ENCODE measurements at regions not wholly inside any gene's neighbourhood (a gene's known extent, or its start where the extent isn't known, plus 50 kb on each side); places are given as distances from the start of the nearest gene placed in this dataset.

DNA sequence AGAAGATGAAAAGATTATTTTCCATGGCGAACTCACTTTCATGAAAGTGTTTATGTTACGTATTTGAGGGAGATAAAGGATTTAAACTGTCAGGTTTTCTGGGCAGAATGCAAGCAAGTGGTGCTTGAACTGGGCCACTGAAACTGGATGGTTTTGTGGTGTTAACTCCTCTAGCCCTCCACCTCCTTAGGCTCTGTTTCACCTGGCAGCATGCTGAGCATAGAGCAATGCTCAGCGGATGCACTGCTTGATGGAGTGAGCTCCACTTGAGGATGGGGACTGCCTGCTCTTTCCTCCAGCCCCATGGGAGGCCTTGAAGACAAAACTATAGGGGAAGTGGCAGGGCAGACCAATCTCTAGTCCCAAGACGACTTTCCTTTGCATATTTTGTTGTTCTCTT, 345.8 kb downstream of the TDRD15 start:
- Histone ChIP-seq H3K9ac (ENCODE audit: low read depth in 2 of 2, low read length in 2 of 2) (no peak overlapping the region), H3K9me3 (no peaks in the 10 kb centered on the region), H3K27me3 (no peaks in the 10 kb centered on the region), H3K36me3 (no peaks in the 10 kb centered on the region), H3K4me1 (no peaks in the 10 kb centered on the region), H3K27ac (no peak overlapping the region), H3K4me3 (no peak overlapping the region)
- intact Hi-C loops (cut with DNase I), result no loop called here
- TF ChIP-seq, protein P1, sequence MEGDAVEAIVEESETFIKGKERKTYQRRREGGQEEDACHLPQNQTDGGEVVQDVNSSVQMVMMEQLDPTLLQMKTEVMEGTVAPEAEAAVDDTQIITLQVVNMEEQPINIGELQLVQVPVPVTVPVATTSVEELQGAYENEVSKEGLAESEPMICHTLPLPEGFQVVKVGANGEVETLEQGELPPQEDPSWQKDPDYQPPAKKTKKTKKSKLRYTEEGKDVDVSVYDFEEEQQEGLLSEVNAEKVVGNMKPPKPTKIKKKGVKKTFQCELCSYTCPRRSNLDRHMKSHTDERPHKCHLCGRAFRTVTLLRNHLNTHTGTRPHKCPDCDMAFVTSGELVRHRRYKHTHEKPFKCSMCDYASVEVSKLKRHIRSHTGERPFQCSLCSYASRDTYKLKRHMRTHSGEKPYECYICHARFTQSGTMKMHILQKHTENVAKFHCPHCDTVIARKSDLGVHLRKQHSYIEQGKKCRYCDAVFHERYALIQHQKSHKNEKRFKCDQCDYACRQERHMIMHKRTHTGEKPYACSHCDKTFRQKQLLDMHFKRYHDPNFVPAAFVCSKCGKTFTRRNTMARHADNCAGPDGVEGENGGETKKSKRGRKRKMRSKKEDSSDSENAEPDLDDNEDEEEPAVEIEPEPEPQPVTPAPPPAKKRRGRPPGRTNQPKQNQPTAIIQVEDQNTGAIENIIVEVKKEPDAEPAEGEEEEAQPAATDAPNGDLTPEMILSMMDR (IDR thresholded peaks at IDR 0.05), result no peak
- DNase-seq, result no peak

DNA sequence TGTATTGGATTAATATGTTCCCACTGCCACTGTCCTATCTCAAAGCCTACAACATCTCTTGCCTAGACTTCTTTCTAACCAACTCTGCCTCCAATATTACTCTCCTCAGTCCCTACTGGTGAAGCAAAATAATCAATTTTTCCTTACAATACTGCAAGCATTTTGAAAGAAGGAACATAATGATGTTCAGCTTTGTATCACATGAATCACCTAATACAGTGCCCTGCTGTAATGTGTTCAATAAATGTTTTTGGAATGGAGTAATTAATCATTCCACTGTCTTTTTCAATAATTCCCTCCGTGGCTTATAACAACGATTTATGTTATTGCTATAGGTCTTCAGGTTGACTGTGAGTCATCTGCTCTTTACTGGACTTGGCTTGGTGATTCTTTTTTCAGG, 356.4 kb downstream of the TDRD15 start:
- TF ChIP-seq, protein P1 (IDR thresholded peaks at IDR 0.05), result no peak

DNA sequence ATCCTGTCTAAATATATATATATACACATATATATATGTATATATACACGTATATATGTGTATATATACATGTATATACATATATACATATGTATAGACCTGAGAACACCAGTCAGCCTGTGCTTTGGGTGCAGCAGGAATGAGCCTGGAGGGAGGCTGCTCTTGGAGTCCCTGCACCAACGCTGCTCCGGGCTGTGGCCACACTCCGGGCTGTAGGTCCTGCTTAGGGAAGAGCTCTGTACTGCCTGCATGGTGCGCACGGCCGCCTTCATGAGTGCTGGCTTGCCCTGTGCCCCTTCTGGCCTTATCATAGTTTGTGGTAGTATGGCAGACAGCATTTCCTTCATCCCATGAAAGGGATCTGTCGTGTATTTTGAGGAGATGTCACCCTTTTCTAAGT, 360.9 kb downstream of the TDRD15 start:
- intact Hi-C loops (cut with DNase I), result no loop called here
- no peaks in the 10 kb centered on the region for H3K4me1 ChIP-seq
- H3K27me3 ChIP-seq, result no peaks in the 10 kb centered on the region
- H3K4me3 ChIP-seq, result no peak overlapping the region
- no peaks in the 10 kb centered on the region for H3K36me3 ChIP-seq
- no peak overlapping the region for H3K27ac ChIP-seq
- no peaks in the 10 kb centered on the region for H3K9me3 ChIP-seq
- DNase-seq, result no peak
- TF ChIP-seq, protein P1 (IDR thresholded peaks at IDR 0.05), result no peak
- no peak overlapping the region for H3K9ac ChIP-seq (ENCODE audit: low read depth in 2 of 2, low read length in 2 of 2)

More for the DNA sequence above, 356.4 kb downstream of the TDRD15 start:
- Histone ChIP-seq H3K9ac (ENCODE audit: low read depth in 2 of 2, low read length in 2 of 2) (no peak overlapping the region), H3K4me3 (no peak overlapping the region), H3K36me3 (no peaks in the 10 kb centered on the region), H3K27me3 (no peaks in the 10 kb centered on the region), H3K9me3 (no peaks in the 10 kb centered on the region), H3K27ac (no peak overlapping the region), H3K4me1 (no peaks in the 10 kb centered on the region)
- no peak for DNase-seq
- intact Hi-C loops (cut with DNase I), result no loop called here

DNA sequence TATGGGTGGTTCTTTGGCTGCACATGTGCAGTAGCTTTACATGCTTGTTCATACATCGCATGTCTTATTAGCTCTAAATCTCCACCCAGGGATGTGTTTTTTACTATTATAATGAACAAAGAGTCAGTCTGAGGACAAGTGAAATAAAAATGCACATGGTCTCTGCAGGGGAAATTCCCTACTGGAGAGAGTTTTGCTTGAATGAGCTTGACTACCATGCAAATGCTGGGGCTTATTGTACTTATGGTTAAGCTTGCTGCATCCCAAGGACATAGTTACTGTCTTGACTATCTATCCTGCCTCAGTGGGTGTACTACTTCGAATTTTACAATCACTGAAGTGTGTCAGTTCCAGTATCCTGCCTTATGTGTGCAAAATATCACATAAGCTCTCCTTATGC, 362.7 kb downstream of the TDRD15 start:
- Histone ChIP-seq H3K9me3 (no peaks in the 10 kb centered on the region), H3K27me3 (no peaks in the 10 kb centered on the region), H3K4me3 (no peak overlapping the region), H3K9ac (ENCODE audit: low read depth in 2 of 2, low read length in 2 of 2) (no peak overlapping the region), H3K36me3 (no peaks in the 10 kb centered on the region), H3K4me1 (no peaks in the 10 kb centered on the region), H3K27ac (no peak overlapping the region)
- DNase-seq, result no peak
- intact Hi-C loops (cut with DNase I), result no loop called here
- TF ChIP-seq, protein P1 (IDR thresholded peaks at IDR 0.05), result no peak

DNA sequence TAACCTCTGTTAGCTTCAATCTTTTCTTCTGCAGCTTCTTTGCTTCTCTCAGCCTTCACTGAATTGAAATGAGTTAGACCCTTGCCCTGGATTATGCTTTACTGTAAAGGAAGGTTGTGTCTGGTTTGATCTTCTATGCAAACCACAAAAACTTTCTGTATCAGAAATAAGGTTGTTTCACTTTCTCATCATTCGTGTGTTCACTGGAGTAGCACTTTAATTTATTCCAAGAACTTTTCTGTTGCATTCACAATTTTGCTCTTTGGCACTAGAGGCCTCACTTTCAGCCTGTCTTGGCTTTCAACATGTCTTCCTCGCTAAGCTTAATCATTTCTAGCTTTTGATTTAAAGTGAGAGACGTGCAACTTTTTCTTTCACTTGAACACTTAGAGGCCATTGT, 365.3 kb downstream of the TDRD15 start:
- Histone ChIP-seq H3K4me3 (no peak overlapping the region), H3K9ac (ENCODE audit: low read depth in 2 of 2, low read length in 2 of 2) (no peak overlapping the region), H3K4me1 (no peaks in the 10 kb centered on the region), H3K27me3 (no peaks in the 10 kb centered on the region), H3K9me3 (no peaks in the 10 kb centered on the region), H3K27ac (no peak overlapping the region), H3K36me3 (no peaks in the 10 kb centered on the region)
- TF ChIP-seq, protein P1 (IDR thresholded peaks at IDR 0.05), result no peak
- intact Hi-C loops (cut with DNase I), result no loop called here
- no peak for DNase-seq

DNA sequence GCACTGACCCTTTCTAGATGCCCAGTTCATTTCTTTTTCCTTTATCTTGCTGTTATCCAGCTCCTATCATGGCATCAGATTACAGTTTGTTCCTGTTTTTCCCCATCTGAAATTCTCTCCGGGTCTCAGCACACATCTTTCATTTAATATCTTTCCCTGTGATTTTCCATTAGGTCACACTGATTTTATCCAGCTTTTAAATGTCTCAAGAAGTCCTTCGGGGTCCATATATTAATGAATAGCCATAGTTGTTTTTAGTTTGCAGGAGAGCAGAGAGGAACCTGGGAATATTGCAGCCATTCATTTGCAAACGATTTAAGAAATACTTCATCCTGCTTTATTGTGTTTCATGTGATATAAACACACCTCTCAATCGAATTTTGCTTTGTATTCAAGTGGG, 374.2 kb downstream of the TDRD15 start:
- Histone ChIP-seq H3K27me3 (no peaks in the 10 kb centered on the region), H3K4me1 (no peaks in the 10 kb centered on the region), H3K4me3 (no peak overlapping the region), H3K9ac (ENCODE audit: low read depth in 2 of 2, low read length in 2 of 2) (no peak overlapping the region), H3K9me3 (no peaks in the 10 kb centered on the region), H3K27ac (no peak overlapping the region), H3K36me3 (no peaks in the 10 kb centered on the region)
- intact Hi-C loops (cut with DNase I), result no loop called here
- no peak for DNase-seq
- TF ChIP-seq, protein P1 (IDR thresholded peaks at IDR 0.05), result no peak

Measured in colonic mucosa (tissue), 4 donors.